NCI-H524 treated with DMSO at 0.1 percent for 48 hours (cell line): ENCODE measurements at regions not wholly inside any gene's neighbourhood (a gene's known extent, or its start where the extent isn't known, plus 50 kb on each side); places are given as distances from the start of the nearest gene placed in this dataset.

Source experiments
- DNase-seq: peaks from one replicate; lab custom pipeline; 2025; lab: John Stamatoyannopoulos, UW

DNA sequence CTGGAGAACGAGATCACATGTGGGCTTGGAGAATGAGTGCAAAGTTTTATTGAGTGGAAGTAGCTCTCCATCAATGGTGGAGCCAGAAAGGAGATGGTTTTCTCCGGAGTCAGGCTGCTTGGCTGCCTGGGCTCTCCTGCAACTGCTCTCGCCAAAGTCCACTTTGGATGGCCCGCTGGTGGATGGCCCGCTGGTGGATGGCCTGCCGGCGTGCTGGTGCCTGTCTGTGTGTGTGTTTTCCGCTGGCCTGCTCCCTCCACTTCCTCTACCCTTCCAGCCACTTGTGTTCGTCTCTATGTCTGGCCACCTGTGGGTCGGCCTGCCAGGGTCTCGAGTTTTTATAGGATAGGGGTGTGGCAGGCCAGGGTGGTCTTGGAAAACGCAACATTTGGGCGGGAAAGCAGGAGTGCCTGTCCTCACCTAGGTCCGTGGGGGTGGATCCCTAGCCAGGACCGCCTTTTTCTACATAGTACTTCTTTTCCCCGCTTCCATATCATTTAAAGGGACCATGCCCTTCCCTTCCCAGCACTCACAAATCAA lies 1292.1 kb upstream of the PIK3C3 start:
- DNase-seq = no peak

DNA sequence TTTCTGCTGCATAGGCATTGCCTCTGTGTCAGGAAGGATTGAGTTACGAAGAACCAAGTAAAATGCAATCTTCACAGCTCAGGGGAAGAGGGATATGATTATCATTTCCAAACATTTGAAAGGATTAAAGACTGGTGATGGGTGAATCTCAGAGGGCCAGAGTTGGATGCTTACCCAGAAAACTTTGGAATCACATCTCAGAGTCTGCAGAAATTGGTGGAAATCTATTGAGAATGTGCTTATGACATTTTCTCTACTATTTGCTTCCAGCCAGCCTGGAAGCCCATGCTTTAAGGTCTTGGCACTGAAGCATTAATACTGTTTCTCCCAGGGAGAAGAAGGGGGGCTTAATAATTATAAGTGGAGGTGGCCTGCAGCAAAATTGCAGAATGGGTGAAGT lies 1301.4 kb upstream of the PIK3C3 start:
- no peak for DNase-seq

DNA sequence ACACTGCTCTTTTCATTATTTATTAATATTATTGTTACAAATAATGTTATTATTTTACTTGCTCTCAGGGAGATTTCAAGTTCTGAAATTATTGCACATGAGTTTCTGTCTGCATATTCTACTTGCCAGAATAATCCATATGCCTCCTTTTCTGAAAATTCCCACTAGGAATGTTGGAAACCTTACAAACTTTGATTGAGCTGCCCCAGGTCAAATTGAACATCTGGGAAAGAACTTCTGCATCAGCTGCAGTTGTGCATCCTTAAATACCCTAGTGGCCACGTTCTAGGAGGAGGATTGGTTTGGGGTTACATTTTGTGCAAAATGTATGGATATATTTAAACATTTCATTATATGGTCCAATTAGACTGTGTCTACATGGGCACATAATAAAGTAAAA lies 1302.7 kb upstream of the PIK3C3 start:
- DNase-seq = no peak

DNA sequence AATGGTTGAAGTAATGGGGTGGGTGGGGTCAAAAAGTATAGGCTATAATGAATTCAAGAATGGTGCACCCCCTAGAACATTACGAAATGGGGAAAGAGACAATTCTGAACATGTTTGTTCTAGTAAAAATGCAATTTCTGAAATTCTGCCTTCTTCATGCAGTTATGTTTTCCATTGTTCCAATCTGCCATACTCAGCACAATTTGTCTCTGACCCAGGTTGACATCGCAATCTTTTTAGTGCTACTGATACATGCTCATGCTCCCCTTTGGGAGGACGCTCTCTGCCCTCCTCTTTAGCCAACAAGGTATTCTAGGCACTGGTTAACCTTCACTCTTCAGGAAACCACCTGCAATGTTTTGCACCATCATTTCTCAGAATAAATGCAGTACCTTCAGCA lies 1303.9 kb upstream of the PIK3C3 start:
- no peak for DNase-seq

DNA sequence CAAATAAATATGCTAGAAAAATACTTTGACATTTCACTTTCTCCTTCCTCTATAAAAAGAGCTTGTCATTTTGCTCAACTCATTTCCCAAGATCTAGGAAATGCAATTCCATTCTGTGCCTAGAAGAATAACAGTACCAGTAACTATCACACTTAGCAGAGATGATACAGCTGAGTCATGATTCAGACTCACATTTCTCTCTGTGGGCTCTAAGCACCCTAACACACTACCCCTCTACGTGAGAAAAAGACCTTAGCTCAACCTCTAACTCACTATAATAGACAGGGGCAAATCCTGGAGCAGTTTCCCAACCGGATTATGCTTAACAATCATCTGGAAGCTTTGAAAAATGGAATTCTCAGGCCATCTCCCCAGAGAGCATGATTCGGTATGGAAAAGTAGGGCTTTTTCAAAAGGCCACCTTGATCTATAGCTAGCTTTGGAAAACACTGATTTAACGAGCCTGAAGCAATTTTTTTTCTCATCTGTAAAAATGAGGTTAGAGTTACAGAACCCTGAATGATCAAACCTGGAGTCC lies 1312.3 kb upstream of the PIK3C3 start:
- no peak for DNase-seq

DNA sequence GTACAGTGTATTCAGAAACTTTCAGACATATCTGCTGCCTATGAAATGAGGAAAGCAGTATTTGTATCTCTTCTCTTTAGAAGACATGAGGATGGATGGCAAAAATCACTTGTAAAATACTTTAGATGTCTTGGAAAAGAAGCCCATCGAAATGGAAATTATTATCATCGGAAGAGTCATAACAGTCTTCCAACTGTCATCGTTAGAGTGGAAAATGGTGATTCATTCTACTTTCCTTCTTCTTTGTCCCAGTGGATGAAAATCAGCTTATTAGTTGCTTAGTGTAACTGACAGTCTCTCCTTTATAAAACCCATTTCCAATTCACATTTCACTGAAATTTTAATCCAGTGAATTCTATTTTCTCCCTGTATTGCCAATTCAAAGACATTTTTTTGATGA lies 1323.7 kb upstream of the PIK3C3 start:
- no peak for DNase-seq

DNA sequence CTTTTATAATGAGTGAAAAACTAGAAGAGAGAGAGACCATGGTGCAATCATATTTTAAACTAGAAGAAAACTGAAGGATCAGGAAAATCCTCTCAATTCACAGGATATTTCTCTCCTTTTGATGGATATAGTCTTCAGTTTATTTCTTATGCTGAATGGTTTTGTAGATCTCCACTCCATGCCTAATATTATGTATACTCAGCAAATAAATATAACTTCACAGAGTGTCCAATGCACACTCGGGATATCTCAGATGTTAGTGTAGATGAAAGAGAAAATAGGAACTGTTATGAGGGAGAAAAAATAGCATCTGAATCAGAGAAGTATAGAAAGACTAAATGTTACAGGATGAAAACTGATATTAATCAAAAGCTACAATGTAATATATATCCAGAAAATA lies 1324.5 kb upstream of the PIK3C3 start:
- no peak for DNase-seq

DNA sequence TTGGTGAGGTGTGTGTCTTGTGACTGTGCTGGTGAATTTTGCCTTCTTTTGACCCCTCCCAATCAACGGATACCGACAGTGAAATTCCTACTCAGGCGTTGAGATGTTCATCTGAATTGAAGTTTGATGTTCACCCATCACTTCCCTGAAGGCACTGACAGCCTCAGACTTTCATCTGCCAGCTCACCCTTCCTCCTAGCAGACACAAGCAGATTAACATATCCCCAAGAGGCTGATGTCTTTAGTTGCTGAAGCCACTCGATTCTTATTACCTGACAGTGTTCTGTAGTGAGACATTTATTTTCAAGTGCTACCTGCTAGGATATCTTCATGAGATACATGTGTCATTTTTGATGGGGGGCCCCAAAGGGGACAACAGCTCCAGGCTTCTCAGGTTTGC lies 1330.1 kb upstream of the PIK3C3 start:
- DNase-seq = no peak

DNA sequence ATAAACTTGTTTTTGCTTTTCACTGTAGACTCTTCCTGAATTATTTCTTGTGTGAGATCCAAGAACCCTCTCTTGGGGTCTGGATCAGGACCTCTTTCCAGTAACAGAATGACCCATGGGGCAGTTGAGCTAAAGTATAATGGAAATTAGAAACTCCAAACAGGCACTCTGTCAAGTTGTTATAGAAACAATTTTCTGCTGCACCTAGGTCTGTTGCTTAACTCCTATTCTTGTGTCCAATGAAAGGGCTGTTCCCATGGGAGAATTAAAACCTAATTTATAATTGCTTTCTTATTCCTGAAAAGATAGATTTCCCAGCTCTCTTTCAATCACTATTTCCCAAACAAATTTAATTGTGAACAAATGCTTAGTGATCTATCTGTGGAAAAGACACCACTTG lies 1341.3 kb upstream of the PIK3C3 start:
- DNase-seq = no peak

DNA sequence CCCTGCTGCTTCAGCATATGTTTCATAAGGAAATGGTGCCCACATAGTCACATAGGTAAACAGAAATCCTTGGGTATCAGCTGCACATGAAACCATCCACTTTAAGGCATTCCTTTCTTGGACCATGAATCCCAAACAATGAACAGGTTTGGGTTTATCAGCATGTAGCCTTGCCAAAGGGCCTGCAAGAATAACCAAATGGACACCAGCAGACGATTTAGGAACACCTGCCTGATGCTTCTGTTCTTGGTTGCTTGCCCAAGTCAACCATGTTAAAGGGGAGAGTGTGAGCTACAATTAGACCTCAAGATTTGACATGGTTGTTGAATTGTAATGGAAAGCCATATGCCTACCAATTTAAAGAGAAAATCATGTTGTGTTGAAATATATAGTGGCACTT lies 1342.7 kb upstream of the PIK3C3 start:
- DNase-seq = no peak

DNA sequence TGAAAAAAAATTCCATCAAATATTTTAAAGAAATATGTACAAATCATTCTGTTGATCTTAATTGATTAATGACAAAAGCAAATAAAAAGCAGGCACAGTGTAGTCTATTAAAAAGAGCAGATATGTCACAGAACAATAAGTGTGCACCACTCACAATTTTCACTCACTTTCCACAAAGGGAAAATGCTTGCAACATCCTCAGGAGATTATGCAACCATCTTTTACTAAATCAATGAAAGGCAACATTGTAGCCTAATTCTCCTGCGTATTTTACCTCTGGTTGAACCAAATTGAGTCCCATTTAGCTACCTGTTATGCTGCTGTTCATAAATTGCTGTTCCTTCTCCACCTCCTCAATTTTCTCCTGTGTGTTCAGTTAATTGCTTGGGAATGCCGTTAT lies 1346.8 kb upstream of the PIK3C3 start:
- DNase-seq = no peak

DNA sequence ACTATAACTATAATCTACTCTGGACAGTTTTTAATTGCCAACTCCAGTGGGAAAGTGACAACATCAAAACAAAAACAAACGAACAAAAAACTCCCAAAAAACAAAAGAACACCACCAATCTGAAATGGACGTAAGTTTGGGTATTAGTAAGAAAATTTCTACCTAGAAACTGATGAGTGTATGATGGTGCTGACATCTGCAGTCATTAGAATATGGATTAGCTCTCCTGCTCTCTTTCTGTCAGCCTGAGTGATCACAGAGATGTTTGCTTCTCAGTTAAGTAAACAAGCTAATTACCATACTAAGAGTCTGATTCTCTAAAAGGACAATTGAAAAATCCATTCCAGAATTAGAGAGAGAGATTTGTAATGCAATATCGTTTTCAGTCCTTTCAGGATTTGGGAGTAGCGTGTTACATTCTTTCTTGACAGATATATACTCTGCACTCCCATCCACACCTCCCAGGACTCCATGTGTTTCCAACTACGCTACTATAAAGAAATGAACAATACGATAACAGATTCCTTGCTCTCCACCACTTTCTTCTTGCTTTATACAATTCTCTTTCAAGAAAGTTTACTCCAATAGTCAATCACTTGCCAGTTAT lies 1347.4 kb upstream of the PIK3C3 start:
- no peak for DNase-seq

DNA sequence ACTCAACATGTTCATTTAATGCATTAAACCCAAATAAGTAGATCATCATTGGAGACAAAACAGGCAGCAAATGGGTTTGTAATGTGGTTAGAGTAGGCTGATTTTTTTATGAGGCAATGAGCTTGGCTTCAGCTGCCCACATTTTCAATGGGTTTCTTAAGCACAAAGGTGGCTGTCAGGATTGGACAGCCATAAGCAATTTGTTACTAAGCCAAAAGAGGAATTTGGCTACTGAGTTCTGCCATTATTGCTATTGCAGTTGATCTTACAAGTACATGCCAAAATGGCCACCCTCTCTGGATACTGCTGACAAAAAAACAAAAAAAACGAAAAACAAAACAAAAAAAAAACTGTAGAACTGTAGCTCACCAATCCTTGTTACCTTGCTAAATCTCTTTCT lies 1348.0 kb upstream of the PIK3C3 start:
- DNase-seq = no peak

DNA sequence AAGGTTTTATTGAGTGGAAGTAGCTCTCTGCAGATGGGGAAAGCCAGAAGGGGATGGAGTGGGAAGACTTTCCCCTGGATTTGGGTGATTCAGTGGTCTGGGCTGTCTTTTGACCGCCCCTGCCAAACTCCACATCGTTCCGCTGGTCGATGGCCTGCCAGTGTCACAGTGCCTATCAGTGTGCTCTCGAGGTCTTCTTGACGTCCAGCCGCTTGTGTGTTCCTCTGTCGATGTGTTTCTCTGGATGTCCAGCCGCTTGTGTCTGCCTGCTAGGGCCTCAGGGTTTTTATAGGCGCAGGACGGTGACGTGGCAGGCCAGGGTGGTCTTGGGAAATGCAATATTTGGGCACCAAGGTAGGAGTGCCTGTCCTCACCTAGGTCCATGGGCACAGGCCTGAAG lies 1371.4 kb upstream of the PIK3C3 start:
- no peak for DNase-seq

DNA sequence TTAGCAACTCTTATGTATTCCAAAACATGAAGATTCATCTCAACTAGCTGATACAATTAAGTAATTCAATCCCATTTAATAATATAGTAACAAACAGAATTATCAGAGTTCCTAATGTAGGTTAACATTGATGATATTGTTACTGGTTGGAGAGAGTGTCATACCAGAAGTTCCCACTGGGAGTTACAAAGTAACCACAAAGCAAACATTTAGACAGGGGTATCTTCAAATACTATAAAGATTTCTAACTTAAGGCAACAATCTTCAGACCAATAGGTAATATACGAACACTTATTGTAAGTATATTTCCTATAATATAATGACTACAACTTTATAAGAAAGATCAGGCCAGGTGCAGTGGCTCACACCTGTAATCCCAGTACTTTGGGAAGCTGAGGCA lies 1372.9 kb upstream of the PIK3C3 start:
- no peak for DNase-seq

DNA sequence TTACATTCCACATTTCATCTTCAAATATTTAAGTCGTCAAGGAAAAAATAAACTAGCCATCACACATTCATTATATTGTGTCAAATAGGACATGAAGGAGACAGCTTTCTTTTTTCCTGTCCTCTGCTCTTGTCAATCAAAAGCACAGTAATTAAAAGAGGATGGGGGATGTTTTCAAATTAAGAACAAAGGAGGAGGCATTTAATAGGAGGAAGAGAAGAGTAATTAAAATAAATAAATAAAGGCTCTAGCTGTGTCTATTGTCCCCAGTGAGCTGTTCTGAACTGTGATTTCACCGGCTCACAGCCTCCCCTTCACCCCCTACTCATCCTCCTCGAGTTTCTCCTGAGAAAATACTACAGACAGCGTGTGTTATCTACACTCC lies 1377.1 kb upstream of the PIK3C3 start:
- DNase-seq = no peak

DNA sequence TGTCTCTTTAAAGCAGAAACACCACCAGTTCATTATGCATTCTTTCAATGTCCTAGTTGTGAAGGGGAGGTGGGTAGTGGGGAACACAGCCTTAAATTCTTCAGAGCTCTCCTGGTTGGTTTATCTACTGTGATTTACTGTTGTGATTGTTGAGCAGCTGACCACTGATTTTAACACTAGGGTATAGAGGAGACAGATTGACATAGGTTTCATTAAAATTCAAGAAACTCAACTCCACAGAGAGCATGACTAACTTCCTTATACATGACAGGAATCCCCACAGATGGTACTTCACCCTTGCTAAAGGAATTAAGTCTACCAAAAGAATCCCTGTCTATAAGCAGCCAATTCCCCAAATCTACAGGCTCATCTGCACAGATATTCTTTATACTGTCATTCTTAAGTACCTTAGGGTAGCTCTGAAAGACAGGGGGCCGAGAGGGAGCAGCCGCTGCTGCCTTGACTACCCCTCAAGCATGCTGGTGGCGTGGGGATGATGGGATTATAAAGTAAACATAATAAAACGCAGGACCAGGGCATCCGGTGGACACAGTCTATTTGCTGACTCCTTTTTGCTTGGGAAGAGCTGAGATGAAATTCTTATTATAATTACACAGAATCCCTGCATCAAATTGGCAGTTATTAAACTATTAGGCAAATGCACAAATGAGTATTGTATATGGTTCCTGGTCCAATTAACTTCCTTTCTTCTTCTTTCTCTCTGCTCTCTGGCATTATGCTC lies 1377.6 kb upstream of the PIK3C3 start:
- DNase-seq = peak; percentile 84

DNA sequence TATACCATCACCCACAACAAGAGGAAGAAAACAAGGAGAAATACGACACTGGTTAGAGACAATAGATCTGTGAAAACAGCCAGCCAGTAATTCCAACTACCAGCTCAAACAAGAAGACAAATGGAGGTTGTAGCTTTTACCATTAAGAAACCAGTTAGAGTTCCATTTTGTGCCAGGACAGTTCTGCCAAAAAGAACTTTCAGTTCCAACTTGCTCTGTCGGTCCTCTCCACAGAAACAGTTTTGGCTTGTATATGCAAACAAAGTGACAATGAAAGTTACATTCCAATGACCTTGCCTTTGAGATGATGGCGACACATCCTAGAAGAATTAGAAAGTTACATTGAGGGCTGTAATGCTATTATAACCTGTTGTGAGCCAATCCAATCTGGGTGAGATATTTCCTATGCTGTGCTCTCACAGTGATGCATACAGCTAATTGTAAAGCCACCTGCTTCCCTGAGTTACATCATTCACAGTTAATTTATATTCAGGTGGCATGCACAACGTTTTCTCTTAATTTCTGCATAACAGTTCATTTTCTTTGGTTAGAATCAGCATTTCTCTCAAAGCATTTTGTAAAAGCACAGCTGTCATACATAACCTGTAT lies 1378.4 kb upstream of the PIK3C3 start:
- no peak for DNase-seq

DNA sequence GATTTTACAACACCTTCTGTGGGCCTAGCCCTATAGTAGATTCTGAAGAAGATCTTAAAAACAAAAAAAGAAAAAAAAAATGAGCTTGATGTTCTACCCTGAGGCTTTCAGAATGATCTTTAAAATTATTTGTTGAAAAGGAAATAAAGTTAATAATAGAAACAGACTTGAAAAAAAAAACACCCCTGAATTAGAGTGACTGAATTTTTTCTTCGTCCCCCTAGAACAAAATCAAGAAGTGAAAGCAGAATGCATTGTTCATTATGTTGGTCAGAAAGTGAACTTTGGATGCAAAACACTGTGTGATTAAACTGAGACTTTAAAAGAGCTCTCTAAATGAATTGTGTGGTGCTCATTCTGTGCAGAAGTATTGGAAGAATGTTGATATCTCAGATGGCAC lies 1384.4 kb upstream of the PIK3C3 start:
- DNase-seq = no peak

DNA sequence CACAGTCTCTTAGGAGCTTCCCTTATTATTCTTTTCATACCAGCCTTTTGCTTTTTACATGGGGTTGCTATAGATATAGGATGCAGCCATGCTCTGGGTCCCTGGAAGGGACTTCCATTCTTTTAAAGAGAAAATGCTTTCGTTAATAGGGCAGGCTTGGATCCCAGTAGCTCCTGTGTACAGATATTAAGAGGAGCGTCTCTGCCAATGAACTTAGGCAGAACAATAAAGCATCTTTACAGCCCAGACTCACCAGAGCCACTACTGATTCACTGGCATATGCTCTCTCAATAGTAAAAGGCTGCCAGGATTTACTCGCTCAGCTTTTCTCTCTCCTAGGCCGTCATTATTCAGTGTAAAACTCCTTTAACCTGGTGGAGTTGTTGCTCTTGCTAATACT lies 1385.4 kb upstream of the PIK3C3 start:
- no peak for DNase-seq

DNA sequence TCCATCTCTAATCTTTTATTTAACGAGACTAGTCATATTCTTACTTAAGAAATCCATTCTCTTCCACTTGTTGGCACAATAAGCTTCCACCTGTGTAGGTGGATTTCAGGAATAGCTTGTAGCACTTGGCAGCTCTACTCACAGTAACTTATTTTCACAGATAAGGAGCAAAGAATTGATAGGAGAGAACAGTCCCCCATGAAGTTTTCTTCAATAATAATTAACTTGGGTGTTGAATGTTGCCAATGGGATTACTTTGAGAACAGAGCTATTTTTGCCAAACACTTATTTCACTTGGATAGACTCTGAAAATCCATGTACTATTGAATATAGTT lies 1388.6 kb upstream of the PIK3C3 start:
- no peak for DNase-seq

DNA sequence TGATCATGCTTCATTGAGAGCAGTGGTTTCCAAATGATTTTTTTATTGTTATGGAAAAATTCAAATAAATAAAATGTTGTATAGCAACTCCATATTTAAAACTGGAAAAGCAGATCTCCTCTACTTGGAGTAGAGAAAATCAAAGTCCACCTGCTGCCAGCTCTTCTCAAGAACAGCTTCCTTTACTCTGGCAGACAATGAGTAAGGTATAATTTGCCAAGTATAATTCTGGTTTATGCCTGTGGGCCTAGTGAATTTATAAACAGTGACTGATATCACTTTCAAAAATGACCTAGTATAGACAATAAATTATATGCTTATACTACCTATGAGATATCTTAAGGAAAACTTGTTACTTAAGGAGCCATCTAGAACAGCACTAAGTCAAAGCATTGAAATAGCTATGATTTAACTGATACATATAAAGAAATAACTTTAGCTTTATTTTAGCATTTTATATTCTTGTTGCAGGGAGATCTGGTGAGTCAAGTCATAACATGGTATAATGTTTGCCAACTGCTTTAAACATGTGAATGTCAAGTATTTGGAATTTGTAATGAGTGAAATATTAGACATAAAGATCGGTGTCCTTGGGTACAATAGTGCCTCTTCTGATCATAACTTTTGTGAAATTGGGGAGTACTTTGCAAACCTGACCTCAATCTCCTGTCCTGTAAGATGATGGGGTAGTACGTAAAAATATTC lies 1389.1 kb upstream of the PIK3C3 start:
- no peak for DNase-seq

DNA sequence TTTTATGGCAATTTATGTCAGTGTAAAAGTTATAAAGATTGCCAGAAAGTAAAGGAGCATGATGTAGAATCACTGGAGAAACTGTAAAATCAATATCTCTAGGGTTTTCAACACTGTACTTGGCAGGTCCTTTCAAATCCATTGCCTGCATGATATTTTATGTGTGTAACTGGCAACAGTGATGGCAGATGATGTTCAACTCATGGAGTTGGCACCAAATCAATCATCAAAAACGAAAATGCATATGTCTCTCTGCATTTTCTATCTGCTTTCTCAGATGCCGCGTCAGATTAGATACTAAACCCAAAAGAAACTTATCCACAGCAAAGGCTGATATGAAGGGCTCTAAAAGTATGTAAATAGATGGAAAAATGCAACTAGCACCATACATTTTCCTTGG lies 1395.5 kb upstream of the PIK3C3 start:
- no peak for DNase-seq
